GM12873 (cell line): ENCODE measurements at regions not wholly inside any gene's neighbourhood (a gene's known extent, or its start where the extent isn't known, plus 50 kb on each side); places are given as distances from the start of the nearest gene placed in this dataset.

Source experiments
- TF ChIP-seq, protein P1 (sequence below): IDR thresholded peaks from 2 replicates; pipeline ENCODE4 v1.5.1; 2012; ENCODE audit warnings: low read depth, mild to moderate bottlenecking, moderate library complexity, low read length, control low read depth; ENCODE audit not compliant: insufficient read depth; ENCODE audit errors: missing control alignments

GRCh38 chr1:195243492-195243891 is 1364.7 kb downstream of the KCNT2 start:
- TF ChIP-seq, protein P1, sequence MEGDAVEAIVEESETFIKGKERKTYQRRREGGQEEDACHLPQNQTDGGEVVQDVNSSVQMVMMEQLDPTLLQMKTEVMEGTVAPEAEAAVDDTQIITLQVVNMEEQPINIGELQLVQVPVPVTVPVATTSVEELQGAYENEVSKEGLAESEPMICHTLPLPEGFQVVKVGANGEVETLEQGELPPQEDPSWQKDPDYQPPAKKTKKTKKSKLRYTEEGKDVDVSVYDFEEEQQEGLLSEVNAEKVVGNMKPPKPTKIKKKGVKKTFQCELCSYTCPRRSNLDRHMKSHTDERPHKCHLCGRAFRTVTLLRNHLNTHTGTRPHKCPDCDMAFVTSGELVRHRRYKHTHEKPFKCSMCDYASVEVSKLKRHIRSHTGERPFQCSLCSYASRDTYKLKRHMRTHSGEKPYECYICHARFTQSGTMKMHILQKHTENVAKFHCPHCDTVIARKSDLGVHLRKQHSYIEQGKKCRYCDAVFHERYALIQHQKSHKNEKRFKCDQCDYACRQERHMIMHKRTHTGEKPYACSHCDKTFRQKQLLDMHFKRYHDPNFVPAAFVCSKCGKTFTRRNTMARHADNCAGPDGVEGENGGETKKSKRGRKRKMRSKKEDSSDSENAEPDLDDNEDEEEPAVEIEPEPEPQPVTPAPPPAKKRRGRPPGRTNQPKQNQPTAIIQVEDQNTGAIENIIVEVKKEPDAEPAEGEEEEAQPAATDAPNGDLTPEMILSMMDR, result no peak

- TF ChIP-seq, protein P1, result no peak
Measured at GRCh38 chr1:195241066-195241465, 1367.2 kb downstream of the KCNT2 start.

GRCh38 chr1:195238313-195238712 is 1369.9 kb downstream of the KCNT2 start:
- TF ChIP-seq, protein P1, result no peak

GRCh38 chr1:195236991-195237889 is 1371.0 kb downstream of the KCNT2 start:
- TF ChIP-seq, protein P1, result no peak

- TF ChIP-seq, protein P1, result no peak
Measured at GRCh38 chr1:195218428-195219212, 1389.6 kb downstream of the KCNT2 start.

GRCh38 chr1:195202241-195202640 is 1406.0 kb downstream of the KCNT2 start:
- TF ChIP-seq, protein P1, result no peak

DNA sequence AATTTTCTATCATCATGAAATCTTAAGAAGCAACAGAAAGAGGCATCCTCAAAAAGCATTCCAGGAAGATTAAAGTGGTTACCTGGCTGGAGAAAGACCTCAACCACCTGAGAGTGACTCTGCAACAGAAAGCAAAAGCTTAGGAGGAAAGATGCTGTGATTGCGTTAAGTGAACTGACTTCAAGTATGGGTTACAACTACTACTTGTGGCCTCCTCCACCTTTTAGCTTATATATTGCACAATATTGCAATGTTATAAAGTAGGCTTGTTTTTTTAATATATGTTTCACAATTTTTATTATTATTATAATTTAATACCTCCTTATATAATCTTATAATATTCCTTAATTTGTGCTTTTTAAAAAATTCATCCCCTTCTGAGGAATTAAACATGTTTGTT is 1407.5 kb downstream of the KCNT2 start:
- TF ChIP-seq, protein P1, result no peak
